RWPE2 (cell line): ENCODE measurements at regions not wholly inside any gene's neighbourhood (a gene's known extent, or its start where the extent isn't known, plus 50 kb on each side); places are given as distances from the start of the nearest gene placed in this dataset.

ENCODE experiments used
- ATAC-seq: fragments of 200-7000 bp; cut with Tn5 transposase; 3 replicates; pipeline ENCODE4 v1.9.1; 2021; ENCODE audit warnings: low read depth
- DNase-seq: peaks from one replicate; pipeline ENCODE4 v3.0.0-alpha.2; 2020; ENCODE audit warnings: low spot score
- H3K27ac ChIP-seq: fragments of 450-650 bp; 2 replicates; pipeline ENCODE4 v1.5.1; 2017; ENCODE audit warnings: mild to moderate bottlenecking; ENCODE audit not compliant: poor library complexity, severe bottlenecking
- H3K27me3 ChIP-seq: fragments of 250-450 bp; sonication (Bioruptor Pico); 2 replicates; pipeline ENCODE4 v1.5.1; 2021; ENCODE audit warnings: mild to moderate bottlenecking, moderate library complexity; ENCODE audit not compliant: insufficient read depth, poor library complexity, severe bottlenecking
- H3K36me3 ChIP-seq: fragments of 250-450 bp; sonication (Bioruptor Pico); 2 replicates; pipeline ENCODE4 v1.5.1; 2020; ENCODE audit warnings: low read depth, mild to moderate bottlenecking, moderate library complexity
- H3K4me1 ChIP-seq: fragments of 250-450 bp; sonication (Bioruptor Pico); 2 replicates; pipeline ENCODE4 v1.5.1; 2021; ENCODE audit warnings: mild to moderate bottlenecking, moderate library complexity; ENCODE audit not compliant: insufficient read depth, poor library complexity, severe bottlenecking
- H3K4me3 ChIP-seq: fragments of 250-450 bp; sonication (Bioruptor Pico); 2 replicates; pipeline ENCODE4 v1.5.1; 2021; ENCODE audit warnings: mild to moderate bottlenecking, moderate library complexity; ENCODE audit not compliant: severe bottlenecking
- H3K9me3 ChIP-seq: fragments of 250-450 bp; sonication (Bioruptor Pico); 2 replicates; pipeline ENCODE4 v1.5.1; 2021; ENCODE audit warnings: mild to moderate bottlenecking, moderate library complexity; ENCODE audit not compliant: severe bottlenecking
- TF ChIP-seq, protein P1 (sequence below): fragments of 450-650 bp; IDR thresholded peaks from one replicate; pipeline ENCODE4 v1.5.1; 2017; ENCODE audit warnings: mild to moderate bottlenecking, moderate library complexity; ENCODE audit not compliant: poor library complexity, severe bottlenecking

DNA sequence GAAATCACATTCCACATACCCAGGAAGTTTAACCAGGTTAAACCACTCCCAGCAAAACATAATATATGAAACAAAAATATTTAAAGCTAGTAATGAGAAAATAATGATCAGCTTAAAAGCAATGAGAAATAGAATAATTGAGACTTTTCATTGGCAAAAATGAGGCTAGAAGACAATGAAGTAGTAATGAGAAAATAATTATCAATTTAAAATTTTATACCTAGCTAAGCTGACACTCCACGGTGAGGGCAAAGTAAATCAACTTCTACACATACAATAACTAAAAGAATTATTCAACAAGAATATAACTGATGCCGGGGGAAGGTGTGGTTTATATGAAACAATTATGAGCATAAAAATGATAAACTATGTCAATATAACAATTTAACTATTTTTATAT lies 82.2 kb upstream of the TES start:
- Histone ChIP-seq H3K36me3 (no peaks in the 10 kb centered on the region), H3K4me1 (no peaks in the 10 kb centered on the region), H3K27me3 (no peaks in the 10 kb centered on the region), H3K4me3 (no peak overlapping the region), H3K27ac (no peak overlapping the region), H3K9me3 (peaks cover 3% of the 10 kb centered on the region)
- DNase-seq (no peak), ATAC-seq (no peak)
- TF ChIP-seq, protein P1, sequence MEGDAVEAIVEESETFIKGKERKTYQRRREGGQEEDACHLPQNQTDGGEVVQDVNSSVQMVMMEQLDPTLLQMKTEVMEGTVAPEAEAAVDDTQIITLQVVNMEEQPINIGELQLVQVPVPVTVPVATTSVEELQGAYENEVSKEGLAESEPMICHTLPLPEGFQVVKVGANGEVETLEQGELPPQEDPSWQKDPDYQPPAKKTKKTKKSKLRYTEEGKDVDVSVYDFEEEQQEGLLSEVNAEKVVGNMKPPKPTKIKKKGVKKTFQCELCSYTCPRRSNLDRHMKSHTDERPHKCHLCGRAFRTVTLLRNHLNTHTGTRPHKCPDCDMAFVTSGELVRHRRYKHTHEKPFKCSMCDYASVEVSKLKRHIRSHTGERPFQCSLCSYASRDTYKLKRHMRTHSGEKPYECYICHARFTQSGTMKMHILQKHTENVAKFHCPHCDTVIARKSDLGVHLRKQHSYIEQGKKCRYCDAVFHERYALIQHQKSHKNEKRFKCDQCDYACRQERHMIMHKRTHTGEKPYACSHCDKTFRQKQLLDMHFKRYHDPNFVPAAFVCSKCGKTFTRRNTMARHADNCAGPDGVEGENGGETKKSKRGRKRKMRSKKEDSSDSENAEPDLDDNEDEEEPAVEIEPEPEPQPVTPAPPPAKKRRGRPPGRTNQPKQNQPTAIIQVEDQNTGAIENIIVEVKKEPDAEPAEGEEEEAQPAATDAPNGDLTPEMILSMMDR, result no peak

DNA sequence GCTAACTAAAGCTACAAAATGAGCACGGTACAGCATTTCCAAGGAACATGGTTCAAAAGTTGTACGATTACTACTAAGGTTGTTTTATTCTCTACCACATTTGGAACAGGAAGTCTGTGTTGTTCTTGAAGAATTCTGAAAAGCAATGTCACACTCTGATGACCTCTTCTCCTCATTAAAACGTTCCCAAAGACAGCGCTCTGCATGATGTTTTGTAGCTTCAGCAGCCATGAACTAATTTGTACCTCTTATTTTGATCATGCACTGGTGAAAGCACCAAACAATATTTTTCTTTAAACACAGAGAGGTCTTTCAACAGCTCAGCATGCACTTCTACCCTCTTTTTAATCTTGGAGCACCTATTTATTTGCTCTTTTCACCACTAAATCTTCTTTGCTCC lies 75.0 kb upstream of the TES start:
- TF ChIP-seq, protein P1, result no peak

DNA sequence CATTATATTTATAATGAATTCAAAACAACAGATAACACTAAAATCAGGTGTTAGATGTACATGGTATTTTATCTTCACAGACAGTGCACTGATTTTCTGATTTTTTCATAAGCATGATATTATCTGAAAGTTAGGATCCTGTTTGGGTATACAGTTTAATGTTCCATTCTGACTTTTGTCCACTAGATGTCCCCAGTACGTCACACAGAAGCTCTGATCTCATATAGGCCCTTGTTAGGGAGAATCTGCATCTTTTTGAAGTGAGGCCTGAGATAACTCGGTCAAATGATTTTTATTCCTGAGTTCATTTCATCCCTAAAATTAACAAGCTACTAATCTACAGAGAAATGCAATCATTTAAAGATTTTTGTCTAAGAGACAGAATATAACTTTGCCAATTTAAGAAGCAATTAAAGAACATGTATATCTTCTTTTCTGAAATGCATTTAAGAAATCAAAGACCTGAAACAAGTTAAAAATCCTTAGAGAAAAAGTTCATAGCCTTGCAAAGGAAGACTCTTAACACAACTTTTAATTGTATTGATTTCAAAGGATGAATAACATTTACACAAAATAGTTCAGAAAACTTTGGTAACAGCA lies 72.0 kb upstream of the TES start:
- Histone ChIP-seq H3K27me3 (peaks cover 3% of the 10 kb centered on the region), H3K9me3 (no peaks in the 10 kb centered on the region), H3K4me3 (no peak overlapping the region), H3K4me1 (peaks cover 3% of the 10 kb centered on the region), H3K27ac (no peak overlapping the region), H3K36me3 (no peaks in the 10 kb centered on the region)
- DNase-seq, result no peak
- TF ChIP-seq, protein P1, result peak; percentile 93
- ATAC-seq, result peak; percentile 92

More for the DNA sequence above, 75.0 kb upstream of the TES start:
- peaks cover 3% of the 10 kb centered on the region for H3K4me1 ChIP-seq
- no peaks in the 10 kb centered on the region for H3K36me3 ChIP-seq
- H3K4me3 ChIP-seq, result no peak overlapping the region
- peaks cover 3% of the 10 kb centered on the region for H3K27me3 ChIP-seq
- H3K9me3 ChIP-seq, result no peaks in the 10 kb centered on the region
- no peak for DNase-seq
- no peak overlapping the region for H3K27ac ChIP-seq
- ATAC-seq, result no peak

DNA sequence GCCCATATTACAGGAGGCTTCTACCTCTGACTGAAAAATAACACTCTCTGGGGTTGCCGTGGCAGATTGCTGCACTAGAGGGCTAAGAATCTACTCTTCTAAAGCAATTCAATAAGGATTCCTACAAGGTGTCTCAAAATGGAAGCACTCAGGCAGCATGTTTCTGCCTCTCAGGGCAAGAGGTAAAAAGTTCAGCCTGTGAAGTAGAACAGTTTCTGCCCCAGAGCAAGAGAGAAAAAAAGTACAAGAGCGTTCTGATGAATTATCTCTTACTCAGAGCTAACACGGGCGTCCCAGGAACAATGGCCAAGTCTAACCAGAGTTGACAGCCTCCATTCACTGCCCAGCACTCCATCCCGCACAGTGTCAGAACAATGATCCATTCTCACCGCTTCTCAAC lies 71.3 kb upstream of the TES start:
- Histone ChIP-seq H3K4me3 (no peak overlapping the region), H3K36me3 (no peaks in the 10 kb centered on the region), H3K27me3 (peaks cover 3% of the 10 kb centered on the region), H3K9me3 (no peaks in the 10 kb centered on the region), H3K27ac (no peak overlapping the region), H3K4me1 (peaks cover 3% of the 10 kb centered on the region)
- TF ChIP-seq, protein P1, result no peak
- peak; percentile 71 for ATAC-seq
- DNase-seq, result no peak

DNA sequence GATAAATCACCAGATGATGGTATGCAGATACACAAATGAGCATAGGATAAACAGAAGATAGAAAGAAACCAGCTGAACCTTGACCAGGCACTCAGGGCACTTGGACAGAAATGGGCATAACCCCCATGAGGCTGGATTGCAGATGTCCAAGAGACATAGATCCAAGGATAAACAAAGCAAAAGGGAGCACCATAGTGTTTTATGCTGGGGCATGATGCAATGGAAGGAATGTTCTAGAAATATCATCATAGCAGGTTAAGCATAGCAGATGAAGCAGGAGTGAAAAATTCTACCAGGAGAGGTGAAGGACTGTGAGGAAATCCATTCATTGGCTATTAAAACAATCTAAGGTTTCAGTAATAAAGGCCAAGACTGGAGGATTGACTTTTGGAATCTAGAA lies 70.5 kb upstream of the TES start:
- TF ChIP-seq, protein P1, result no peak
- DNase-seq (no peak), ATAC-seq (no peak)
- Histone ChIP-seq H3K9me3 (no peaks in the 10 kb centered on the region), H3K4me1 (peaks cover 3% of the 10 kb centered on the region), H3K4me3 (no peak overlapping the region), H3K27me3 (no peaks in the 10 kb centered on the region), H3K27ac (no peak overlapping the region), H3K36me3 (no peaks in the 10 kb centered on the region)
